ENCODE measurements at regions not wholly inside any gene's neighbourhood (a gene's known extent, or its start where the extent isn't known, plus 50 kb on each side); places are given as distances from the start of the nearest gene placed in this dataset.

DNA sequence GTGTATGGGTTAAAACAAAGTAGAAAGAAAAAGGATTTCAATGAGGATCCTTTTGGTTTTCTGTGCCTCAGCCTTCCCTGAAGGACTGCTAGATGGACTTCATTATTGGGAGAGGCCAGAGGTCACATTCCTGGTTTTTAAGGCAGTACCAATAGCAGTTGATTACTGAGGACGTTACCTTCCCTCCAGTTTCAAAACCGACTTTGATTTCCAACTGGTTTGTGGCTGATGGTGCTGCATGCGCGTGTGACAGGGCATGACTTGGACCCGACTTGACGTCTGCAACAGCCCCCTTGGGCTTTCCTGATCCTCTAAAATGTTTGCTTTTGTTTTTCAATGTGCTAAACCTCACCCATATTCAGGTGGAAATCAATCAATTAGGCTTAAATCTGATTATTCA, 314.3 kb upstream of the ARGLU1 start:
- DNase-seq (ENCODE audit: low spot score), result no peak

DNA sequence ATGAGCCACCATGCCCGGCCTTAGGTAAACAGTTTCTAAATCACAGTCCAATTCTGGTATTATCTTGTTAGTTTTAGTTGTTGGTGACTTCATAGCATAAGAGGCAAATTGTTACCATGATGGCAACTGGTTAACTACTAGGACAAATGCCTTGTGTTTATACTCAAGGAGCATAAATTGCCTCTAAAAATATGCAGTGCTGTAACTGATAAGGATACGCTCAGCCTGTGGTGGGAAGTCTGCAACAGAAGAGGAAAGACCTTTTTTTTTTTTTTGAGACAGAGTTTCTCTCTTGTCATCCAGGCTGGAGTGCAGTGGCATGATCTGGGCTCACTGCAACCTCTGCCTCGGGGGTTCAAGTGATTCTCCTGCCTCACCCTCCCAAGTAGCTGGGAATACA, 311.9 kb upstream of the ARGLU1 start:
- no peak for DNase-seq (ENCODE audit: low spot score)

DNA sequence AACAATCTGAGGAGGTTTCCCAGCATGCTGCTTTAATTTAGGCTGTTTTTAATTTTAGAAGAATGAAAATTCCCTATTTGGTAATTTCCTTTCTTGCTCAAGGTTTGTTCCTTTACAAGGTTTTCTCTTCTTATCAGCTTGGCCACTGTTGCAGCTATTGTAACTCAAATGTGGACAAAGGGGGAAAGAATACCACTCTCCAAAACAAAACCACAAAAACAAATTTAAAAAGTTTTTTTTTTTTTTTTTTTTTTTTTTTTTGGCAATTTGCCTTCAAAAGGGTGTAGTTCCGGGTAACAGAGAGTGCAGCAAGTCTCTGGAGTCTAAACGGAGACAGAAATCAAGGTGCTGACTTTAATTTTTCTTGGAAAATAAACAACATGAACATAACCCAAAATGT, 306.4 kb upstream of the ARGLU1 start:
- no peak for DNase-seq (ENCODE audit: low spot score)

DNA sequence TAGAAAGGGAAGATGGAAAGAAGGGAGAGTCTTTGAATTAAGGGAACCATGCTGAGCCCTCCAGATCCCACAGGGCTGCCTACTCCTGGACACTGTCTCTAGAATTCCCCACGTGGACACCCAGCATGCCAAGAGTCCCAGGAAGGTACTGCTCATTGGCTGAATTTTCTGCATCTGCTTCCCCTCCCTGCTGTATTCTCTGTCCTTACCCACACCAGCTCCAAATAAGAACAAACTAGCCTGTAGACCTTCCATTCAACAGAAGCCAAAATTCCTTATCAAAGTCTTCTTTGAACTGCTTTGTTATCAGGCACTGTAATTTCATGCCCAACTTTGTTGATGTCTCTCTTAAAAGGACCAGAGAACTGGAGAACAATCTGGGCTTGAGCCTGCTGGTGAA, 305.9 kb upstream of the ARGLU1 start:
- no peak for DNase-seq (ENCODE audit: low spot score)

DNA sequence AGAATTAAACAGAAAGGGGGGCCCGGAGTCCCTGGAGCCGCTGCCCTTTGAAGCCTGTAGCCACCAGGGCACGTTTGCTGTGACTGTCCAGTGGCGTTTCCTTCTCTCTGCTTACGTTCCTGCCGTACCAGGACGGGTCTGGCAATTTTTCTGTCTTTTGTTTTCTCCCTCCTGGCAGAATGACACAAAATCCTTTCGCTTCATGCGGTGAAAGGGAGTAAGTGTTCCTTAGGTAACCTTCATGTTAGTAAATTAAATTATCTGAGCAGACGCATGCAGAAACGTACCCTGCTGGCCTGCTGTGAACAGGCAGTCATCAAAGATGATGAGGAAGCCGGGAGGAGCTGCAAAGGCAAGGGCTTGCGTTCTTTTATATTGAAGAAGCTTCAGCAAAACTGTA, 299.3 kb upstream of the ARGLU1 start:
- no peak for DNase-seq (ENCODE audit: low spot score)

DNA sequence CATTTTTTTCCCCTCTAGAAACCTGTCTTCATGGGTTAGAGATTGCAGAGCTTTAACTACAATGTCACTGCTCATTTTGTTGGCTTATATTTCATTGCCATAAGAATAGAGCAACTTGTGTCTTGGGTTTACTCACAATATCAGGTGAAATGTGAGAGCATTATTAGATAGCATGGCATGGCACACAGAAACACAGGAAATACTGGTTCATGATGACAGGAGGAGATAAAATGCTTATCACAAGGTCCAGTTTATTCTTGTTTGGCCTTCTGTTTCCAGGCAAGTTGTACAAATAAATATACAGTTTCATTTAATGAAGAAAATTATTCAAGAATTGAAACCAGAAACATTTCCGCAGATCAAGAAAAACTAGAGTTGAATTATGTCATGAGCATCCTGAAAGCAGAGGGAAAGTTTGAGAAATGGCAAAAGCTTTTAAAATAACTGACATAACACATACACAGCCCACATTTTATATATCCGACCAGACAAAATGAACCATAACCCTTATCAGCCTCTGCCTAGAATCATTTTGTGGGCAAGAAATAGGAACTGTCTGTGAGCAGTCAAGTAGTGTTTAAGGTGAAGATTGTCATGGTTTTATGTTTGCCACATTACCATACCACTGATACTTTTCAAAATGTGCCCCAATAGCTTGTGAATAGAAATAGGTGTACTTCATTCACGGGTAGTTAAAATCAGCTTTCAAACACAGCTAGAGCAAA, 297.9 kb upstream of the ARGLU1 start:
- DNase-seq (ENCODE audit: low spot score), result no peak

DNA sequence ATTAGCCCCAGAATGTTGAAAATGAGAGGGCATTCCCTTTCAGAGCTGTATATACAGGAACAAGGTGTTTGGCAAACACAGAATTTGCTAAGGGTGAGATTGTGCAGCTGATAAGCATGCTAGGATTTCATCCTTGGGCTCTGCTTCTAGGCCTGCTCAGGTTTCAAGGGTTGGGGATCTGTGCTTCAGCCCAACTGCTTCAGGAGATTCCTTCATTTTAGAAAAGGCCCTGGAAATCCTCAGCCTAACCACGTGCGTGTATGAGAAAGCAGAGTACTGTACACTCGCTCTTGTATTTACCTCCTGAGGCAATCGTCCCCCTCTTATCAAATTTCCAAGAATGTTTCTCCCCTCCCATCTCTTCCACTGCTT, 291.6 kb upstream of the ARGLU1 start:
- DNase-seq (ENCODE audit: low spot score), result no peak

DNA sequence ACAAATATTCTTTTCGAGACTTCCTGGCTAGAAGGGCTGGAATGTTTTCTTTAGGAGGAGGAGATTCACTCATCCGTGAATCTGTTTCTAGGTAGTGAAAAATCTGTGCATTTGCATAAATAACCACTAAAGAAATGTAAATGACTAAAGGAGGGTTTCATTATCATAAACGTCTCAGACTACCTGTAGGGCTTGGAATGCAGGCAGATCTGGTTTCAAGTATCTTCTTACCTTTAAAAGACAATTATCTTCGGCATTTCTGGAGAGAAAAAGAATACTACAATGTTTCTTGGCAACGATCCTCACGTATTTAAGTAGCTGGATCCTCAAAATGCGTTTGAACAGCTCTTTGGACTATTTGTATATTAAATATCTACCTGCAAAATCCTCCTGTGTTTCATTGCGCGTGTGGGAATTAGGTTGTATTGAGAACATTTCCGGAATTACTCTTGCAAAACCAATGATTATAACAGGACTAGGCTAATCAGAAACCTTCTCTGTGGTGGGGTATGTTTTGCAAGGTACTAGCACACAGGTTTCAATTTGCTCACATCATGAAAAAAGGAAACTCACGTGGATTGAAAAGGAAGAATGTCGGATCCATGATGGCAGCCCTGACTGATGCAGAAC, 291.1 kb upstream of the ARGLU1 start:
- DNase-seq (ENCODE audit: low spot score), result no peak

DNA sequence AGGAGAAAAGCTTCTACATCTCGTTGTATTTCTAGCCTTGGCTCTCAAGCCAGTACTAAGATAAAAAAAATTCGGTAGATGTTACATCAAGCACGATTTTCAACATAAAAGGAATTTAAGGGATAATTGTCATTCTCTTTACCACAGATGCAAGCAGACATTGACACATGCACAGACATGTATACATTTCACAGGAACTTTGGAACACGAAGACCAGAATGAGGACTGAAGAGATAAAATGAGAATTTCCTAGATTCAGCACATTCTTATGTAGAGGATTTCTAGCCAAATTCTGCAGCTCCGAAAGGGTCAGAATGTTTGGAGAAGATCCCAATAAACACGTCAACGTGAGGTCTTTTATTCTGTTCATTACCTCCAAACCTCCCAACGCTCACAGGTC, 284.5 kb upstream of the ARGLU1 start:
- DNase-seq (ENCODE audit: low spot score), result no peak

DNA sequence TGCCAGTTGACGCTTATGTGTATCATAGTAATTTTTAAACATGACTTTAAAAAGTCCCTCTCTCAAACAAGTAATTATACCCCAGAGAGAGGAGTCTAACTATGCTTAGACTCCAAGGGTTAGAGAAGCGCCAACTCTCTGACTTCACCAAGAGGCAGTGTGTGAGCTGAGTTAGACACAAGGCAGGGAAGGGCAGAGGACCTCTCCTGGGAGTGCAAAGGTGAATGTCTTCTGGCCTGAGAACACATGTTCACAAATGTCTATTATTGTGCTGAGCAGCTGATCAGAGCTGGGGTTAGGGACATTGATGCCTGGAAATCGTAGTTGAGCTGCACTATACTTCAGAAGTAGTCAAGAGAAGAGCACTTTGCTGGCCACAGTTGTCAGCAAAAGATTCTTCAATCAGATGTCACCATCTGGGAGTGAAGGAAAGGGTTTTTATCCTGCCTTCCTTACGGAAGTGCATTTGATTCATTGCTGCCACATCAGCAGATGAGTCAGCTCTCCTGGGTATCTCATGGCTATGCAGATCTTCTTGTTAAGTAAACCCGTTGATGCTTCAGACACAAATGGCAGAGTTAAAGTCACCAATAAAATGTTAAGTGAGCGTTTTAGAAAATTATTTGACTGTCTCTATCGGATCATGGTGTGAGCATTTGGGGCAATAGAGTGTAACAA, 283.2 kb upstream of the ARGLU1 start:
- DNase-seq (ENCODE audit: low spot score), result no peak

DNA sequence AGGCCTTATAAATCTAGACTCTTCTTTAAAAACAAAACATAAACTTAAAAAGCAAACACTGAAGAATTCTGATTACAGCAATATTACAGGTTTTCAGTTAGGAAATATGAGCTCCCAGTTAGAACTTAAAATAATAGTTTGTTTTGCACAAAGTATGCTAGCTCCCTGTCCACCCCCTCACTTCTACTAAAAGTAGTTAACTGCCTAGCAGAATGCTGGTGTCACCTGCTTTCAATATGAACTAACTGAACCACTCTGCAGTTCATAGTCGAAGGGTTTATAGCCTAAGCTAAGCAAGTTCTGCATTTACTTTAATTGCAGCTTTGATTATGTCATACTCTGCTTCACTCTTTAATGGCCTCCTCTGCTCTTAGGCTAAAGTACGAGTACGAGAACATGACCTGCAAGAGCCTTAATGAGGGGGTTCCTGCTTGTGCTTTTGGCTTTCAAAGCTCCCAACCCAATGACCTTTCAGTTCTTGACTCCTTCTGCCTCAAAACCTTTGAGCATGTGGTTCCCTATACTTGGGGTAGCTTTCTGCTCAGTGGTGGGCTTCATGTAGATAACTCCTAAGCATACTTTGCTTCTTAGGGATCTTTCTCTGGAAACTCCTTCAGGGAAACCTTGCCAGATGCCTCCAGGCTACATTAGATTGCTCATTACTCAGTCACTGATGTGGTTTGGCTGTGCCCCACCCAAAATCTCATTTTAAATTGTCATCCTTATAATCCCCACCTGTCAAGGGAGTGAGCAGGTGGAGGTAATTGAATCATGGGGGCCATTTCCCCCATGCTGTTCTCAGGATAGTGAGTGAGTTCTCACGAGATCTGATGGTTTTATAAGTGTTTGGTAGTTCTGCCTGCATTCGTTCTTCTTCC, 278.9 kb upstream of the ARGLU1 start:
- DNase-seq (ENCODE audit: low spot score), result no peak

DNA sequence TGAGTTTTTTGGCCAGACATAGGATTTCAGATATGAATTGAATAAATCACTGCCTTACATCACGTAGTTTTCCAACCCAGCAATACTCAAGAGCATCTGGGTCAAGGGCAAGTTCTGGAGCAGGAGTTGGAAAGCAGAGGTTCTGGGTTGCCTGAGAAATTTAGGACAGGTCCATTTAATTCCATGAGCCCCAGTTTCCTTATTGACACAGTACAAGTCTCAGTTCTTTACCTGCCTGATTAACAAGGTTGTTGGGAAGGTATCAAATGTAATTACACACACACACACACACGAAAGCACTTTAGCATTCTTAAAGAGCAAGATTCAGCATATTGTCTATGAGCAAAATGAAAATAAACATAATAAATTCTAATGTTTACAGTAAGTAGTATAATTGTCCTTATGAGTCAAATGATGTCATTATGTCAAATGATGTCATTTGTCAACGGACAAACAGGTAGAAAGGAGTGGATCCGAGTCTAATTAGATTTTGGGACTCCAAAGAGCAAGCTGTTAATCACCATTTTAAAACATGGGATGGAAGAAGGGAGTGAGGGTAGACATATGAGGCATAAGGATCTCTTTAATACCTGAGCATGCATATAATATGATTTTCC, 268.4 kb upstream of the ARGLU1 start:
- DNase-seq (ENCODE audit: low spot score), result no peak

DNA sequence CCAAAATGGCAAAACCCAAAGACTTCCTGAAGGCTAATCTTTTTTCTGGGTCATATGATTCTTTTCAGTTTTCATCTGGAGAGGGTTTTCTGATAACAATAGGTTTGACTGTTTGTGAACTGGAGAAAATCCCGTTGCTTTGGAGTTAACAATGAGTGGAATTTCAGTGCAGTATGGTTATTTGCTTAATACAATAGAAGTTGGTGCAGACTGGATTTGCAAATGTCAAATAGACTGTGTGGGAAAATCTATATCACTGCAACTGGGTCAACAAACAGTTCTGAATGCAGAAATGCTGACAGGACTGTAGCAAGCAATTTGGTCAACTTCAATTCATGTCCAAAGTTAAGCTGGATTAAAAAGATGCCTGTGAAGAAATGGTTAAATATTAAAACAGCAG, 267.5 kb upstream of the ARGLU1 start:
- DNase-seq (ENCODE audit: low spot score), result no peak

DNA sequence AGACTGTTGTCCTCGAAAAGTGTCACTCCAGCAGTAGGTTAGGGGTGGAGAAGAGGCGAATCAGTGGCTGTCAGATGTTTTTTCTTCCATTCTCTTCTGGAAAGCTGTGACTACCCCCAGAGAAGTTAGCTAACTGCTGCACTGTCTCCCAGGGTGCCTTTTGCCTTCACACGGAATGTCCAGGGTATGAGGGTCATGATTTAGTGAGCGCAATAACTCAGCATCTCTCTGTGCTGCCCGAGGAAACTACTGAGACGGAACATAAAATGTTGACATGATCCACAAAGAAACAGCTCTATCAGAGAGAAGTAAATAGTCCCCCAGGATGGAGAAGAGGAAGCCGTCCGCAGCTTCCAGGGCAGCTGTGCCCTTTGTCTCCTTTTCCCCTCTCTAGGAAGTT, 254.0 kb upstream of the ARGLU1 start:
- no peak for DNase-seq (ENCODE audit: low spot score)

DNA sequence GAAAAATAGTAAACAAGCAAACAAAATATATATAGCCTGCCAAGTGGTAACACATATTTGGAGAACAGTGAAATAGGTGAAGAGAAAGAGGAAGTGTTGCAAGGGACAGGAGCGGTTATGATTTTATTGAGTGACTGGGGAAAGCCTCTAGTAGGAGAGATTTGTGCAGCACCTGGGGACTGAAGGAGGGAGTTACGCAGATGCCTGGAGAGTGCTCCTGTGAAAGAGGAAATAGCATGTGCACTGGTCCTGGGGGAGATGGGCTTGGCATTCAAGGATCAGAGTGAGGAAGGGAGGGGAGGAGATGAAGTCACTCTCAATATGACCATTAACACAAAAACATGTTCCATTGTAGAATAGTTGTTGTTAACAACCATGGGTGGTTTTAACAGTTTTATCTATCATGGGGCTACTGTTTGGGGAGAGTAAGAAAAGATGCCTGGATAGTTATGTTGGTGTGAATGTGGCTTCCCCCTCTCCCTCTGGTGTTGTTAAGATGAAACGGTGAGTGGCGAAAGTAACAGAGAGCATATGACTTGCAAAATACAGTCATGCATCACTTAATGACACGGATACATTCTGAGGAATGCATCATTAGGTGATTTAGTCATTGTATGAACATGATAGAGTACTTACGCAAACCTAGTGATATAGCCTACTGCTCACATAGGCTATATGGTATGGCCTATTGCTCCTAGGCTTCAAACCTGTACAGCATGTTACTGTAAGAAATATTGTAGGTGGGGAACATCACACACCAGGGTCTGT, 251.7 kb upstream of the ARGLU1 start:
- DNase-seq (ENCODE audit: low spot score), result no peak

DNA sequence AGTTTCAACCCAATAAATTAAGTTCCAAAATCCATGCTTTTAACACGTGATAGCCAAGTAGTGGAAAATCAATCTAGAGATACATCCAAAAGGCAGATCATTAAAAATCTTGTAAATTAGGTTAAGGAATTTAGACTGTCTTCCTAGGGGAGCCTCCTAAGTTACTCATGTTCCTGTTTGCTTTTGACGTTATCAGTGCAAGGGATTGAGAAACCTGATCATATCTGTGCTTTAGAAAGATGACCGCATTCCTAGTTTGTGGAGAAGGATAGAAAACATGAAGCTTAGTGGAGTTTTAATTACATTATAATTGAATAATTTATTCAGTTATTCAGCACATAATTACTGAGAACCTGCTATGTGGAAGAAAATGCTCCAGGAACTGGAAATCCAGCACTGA, 251.0 kb upstream of the ARGLU1 start:
- no peak for DNase-seq (ENCODE audit: low spot score)

DNA sequence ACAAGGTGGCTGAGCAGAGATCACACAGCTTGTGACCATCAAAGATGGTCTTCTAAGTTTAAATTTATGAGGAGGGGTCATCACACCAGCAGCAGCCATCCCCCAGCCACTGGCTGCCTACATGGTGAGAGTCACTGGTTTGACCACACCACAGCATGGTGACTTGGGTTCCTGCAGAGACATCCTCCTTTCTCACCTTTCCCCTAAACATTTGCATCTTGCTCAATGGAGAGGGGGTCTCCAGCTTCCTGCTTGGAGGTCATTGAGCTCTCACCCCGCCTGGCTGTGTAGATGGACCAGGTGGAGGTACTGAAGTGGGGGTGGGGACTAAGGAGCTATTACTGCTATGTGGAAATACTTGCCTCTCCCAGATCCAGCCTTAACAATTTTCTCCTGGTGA, 247.6 kb upstream of the ARGLU1 start:
- no peak for DNase-seq (ENCODE audit: low spot score)

DNA sequence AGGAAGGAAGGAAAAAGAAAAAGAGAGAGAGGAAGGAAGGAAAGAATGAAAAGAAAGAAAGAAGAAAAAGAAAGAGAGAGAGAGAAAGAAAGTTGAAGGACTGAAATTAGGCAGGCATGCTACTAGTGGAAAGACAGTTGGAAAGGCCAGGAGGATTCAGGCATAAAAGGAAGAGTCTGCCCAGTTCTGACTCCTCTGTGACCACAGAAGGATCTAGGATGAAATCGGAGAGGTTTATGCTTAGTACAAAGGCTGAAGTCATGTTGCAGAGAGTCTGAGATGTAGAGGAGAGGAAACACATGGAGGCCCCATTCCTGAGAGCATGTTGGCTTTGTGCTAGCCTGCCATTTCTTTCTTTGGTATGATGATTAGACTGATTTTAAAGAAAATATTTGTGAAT, 246.5 kb upstream of the ARGLU1 start:
- no peak for DNase-seq (ENCODE audit: low spot score)

DNA sequence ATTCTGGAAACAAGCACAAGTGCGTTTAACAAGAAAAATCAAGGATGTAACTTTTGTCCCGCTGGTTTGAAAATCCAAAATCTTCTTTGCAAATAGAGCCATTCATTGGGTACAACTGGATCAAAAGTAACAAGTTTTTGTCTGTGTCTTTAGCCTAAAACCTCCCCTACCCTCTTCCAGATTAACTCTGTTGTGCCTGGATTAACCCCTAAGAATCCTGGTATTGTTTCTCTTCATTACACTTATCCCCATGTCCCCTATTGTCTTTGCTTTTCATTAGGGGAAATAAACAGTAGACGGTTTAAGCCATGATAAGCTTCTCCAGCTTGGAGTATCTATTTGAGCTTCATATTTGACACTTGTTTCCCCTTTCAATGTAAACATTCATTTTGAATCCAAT, 242.1 kb upstream of the ARGLU1 start:
- no peak for DNase-seq (ENCODE audit: low spot score)

DNA sequence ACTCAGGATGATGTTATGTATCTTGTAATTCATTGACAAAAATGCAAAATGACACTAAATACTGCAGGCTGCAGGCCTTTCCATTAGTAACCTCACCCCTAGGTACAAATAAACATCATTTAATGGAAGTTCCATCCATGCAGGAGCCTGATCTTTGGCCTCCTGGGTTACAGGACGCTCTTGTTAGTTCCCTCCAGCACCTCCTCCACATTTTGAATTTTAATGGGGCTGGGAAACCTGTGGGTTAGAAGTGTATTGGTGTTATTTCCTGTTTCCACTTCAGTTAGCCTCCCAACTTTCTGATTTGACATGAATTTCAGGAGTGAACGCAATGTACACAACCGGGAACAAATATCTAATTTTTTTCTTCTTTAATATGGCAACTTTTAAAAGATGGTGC, 237.1 kb upstream of the ARGLU1 start:
- DNase-seq (ENCODE audit: low spot score), result no peak

DNA sequence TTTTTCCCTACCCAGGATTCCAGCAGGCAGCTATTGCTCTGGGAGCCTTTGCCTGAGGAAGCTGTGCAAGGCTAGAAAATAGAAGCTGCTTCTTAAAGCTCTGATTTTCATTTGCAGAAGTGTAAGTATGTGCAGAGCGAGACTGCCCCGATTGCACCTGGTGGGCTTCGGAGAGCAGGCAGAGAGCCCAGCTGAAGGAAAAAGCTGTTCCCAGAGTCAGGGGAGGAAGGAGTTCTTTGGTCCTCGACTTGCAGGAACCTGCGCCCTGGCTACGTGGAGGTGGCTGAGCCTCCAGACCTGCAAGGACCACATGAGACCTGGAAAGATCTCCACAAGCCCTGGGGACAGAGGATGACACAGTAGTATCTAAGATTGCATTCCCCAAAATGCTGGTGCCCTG, 235.0 kb upstream of the ARGLU1 start:
- DNase-seq (ENCODE audit: low spot score), result no peak
